GM12872 (cell line): ENCODE measurements at regions not wholly inside any gene's neighbourhood (a gene's known extent, or its start where the extent isn't known, plus 50 kb on each side); places are given as distances from the start of the nearest gene placed in this dataset.

ENCODE experiments used
- TF ChIP-seq, protein P1 (sequence below): IDR thresholded peaks from 3 replicates; pipeline ENCODE4 v1.5.1; 2011; ENCODE audit warnings: low read depth, mild to moderate bottlenecking, low read length, moderate library complexity; ENCODE audit not compliant: insufficient read depth

DNA sequence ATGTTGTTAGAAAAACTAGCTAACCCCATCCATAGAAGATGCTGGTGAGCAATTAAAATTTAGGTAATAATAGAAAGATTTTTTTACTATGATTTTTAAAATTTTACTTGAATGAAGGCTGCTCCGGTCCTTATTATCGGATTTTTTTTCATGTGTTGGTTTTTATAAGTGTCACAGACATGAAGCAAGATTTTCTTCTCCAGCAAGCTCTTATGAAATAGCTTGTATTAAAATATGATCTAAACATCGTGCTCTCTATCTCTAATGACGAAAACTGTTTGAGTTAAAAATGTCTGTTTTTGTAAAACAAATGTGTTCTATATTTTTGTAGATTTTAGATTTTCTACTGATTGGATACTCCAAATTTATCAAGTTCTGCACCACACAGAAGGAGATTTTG is 339.6 kb downstream of the ZNF536 start:
- TF ChIP-seq, protein P1, sequence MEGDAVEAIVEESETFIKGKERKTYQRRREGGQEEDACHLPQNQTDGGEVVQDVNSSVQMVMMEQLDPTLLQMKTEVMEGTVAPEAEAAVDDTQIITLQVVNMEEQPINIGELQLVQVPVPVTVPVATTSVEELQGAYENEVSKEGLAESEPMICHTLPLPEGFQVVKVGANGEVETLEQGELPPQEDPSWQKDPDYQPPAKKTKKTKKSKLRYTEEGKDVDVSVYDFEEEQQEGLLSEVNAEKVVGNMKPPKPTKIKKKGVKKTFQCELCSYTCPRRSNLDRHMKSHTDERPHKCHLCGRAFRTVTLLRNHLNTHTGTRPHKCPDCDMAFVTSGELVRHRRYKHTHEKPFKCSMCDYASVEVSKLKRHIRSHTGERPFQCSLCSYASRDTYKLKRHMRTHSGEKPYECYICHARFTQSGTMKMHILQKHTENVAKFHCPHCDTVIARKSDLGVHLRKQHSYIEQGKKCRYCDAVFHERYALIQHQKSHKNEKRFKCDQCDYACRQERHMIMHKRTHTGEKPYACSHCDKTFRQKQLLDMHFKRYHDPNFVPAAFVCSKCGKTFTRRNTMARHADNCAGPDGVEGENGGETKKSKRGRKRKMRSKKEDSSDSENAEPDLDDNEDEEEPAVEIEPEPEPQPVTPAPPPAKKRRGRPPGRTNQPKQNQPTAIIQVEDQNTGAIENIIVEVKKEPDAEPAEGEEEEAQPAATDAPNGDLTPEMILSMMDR = no peak

DNA sequence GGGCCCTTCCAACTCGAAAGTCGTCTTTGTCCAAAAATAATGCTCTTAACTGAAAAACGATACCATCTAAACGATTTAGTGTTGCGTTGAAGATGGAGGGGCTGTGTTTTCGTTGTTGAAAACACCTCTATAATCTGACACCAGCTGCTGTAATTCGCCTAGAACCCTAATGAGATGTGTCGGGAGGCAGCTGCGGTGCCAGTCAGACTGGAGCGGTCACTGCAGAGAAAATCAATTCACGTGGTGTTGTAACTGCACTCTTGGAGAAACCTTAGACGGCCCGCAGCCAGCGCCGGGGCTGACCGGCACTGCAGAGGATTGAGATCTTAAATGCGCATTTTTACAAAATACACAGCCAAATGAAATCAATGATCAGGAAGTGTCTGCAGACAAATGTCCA is 339.1 kb downstream of the ZNF536 start:
- TF ChIP-seq, protein P1 = no peak

DNA sequence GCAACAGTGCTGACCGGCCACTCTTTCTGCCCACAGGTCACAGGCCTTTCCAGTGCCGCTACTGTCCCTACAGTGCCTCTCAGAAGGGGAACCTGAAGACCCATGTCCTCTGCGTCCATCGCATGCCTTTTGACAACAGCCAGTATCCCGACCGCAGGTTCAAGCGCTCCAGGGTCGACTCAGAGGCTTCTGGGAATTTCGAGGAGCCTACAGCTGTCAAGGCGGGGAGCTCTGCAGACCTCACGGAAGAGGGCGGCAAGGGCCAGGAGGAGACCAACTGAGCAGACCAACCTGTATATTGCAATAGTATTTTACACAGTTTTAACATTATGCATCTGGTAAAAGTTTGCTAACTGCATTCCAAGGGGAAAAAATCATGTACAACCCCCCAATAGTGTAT is 338.5 kb downstream of the ZNF536 start:
- TF ChIP-seq, protein P1 = no peak

DNA sequence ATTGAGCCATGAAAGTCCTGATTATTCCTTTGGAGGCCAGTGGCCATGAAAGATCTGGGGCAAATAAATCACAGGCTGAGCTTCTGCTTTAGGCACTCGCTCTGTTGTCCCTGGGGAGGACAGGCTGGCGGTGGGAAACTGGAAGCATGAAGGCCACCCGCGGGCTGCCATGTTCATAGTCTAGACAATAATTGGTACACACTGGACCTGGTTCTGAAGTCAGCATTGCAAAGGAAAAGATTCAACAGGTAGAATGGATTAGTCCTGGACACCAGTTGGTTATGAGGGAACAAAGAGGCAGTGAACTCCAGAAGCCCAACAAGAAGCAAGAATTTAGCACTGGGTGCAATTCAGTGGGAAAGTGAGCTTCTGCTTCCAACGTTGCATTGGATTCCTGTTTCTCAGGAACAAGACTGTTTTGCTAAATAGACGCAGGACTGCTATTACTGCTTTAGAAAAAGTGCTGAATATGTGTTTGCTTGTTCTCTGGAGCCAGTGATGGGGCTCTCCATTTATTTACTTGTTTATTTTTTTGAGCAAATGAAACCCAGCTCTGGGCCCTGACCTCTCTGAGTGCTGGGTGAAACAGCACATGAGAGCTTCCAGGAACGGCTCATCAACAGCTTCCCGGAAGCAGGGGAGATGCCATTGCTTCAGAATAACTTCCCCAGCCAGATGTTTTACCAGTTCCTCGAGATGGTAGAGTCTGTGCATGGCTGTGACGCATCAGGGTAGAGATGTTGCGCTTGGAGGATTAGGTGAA is 336.4 kb downstream of the ZNF536 start:
- TF ChIP-seq, protein P1 = no peak

DNA sequence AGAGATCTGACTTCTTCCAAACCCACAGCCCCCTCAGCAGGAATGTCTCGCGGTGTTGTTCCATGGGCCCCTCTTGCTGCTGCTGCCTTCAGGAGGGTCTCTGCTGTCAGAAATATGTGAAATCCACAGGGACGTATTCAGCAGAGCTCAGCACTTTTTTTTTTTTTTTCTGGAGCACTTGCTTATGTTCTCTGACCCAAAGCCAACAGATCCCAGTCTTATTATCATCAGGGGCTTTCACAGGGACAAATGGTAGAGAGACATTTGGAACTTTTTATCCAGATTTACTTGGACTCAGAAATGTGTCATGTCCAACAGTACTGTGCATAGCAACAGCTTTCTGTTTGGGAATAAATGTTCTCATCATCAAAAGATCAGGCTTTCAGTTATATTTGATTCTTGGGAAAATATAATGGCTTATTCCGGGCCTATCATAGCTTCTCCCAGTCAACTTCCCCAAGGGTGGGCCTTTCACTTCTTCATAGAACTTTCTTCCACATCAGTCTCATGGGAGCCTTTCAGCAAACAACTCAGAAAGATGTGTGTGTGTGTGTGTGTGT is 332.7 kb downstream of the ZNF536 start:
- TF ChIP-seq, protein P1 = no peak

DNA sequence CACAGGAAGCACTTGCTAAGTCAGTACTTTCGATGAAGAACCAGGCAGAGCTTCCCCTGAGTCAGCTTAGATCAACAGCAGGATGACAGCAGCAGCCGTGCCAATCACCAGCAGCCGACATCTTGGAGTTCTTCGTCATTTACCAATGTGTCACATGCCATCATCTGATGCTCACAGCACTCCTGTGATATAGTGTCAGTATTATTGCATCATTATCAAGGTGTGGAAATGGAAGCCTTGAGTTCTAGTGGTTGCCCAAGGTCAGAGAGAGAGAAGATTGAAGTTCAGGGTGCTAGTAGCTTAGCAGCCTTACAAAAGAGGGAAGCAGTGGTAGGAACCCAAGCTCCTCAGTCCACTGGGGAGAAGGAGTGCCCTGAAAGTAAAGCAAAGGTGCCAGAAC is 331.5 kb downstream of the ZNF536 start:
- TF ChIP-seq, protein P1 = no peak

DNA sequence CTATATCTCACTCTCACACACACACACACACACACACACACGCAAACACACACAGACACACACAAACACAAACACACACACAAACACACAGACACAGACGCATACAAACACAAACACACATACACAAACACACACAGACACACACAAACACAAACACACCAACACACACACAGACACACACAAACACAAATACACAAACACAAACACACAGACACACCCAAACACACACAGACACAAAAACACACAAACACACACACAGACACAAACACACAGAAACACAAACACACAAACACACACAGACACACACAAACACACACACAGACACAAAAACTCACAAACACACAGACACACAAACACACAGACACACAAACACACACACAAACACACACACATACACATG is 329.0 kb downstream of the ZNF536 start:
- TF ChIP-seq, protein P1 = no peak
